ENCODE measurements at regions not wholly inside any gene's neighbourhood (a gene's known extent, or its start where the extent isn't known, plus 50 kb on each side); places are given as distances from the start of the nearest gene placed in this dataset.

DNA sequence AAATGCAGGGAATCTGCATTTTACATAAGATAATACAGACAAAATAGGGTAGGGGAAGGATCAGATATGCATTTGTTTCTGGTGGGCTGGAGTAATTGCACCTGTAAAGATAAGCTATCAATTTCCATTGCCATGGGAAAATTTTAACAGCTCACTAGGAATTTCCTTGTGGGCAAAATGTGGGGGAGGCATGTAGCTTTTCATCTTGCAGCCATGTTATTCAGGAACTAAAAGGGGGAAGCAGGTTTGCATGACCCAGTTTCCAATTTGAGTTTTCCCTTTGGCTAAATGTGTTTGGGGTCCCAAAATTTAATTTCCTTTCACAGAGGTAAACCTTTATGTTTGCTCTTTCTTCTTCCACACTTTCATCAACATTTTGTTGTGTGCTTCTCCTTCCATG, 624.4 kb downstream of the NYAP2 start:
- Histone ChIP-seq H3K27me3 (no peaks in the 10 kb centered on the region), H3K4me1 (no peaks in the 10 kb centered on the region), H3K27ac (no peak overlapping the region), H3K9me3 (no peaks in the 10 kb centered on the region), H3K36me3 (no peaks in the 10 kb centered on the region), H3K4me3 (no peak overlapping the region)
- intact Hi-C loops (cut with DNase I; ENCODE audit: low total_unique reads): no loop called here
- TF ChIP-seq, protein P1, sequence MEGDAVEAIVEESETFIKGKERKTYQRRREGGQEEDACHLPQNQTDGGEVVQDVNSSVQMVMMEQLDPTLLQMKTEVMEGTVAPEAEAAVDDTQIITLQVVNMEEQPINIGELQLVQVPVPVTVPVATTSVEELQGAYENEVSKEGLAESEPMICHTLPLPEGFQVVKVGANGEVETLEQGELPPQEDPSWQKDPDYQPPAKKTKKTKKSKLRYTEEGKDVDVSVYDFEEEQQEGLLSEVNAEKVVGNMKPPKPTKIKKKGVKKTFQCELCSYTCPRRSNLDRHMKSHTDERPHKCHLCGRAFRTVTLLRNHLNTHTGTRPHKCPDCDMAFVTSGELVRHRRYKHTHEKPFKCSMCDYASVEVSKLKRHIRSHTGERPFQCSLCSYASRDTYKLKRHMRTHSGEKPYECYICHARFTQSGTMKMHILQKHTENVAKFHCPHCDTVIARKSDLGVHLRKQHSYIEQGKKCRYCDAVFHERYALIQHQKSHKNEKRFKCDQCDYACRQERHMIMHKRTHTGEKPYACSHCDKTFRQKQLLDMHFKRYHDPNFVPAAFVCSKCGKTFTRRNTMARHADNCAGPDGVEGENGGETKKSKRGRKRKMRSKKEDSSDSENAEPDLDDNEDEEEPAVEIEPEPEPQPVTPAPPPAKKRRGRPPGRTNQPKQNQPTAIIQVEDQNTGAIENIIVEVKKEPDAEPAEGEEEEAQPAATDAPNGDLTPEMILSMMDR (IDR thresholded peaks at IDR 0.05): no peak
- DNase-seq: no peak

DNA sequence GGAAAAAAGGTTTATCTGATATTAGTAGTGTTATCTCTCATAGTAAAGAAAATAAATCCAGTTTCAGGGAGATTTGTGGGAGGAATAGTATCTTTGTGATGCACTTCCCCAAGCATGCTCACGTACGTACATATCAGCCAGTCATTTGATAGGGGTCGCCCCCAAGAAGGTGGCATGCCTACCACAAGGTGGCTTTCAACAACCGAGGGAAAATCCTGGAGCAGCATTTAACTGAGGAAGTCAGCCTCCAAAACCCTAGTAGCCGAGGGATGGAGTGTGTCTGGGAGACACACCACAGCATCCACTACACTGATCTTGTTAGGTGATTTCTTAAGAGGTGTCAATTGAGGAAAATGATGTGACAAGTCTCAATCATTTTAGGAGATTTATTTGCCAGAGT, 623.9 kb downstream of the NYAP2 start:
- no peaks in the 10 kb centered on the region for H3K27me3 ChIP-seq
- H3K27ac ChIP-seq: no peak overlapping the region
- no peak overlapping the region for H3K4me3 ChIP-seq
- H3K36me3 ChIP-seq: no peaks in the 10 kb centered on the region
- TF ChIP-seq, protein P1 (IDR thresholded peaks at IDR 0.05): no peak
- H3K9me3 ChIP-seq: no peaks in the 10 kb centered on the region
- no peak for DNase-seq
- intact Hi-C loops (cut with DNase I; ENCODE audit: low total_unique reads): no loop called here
- H3K4me1 ChIP-seq: no peaks in the 10 kb centered on the region

DNA sequence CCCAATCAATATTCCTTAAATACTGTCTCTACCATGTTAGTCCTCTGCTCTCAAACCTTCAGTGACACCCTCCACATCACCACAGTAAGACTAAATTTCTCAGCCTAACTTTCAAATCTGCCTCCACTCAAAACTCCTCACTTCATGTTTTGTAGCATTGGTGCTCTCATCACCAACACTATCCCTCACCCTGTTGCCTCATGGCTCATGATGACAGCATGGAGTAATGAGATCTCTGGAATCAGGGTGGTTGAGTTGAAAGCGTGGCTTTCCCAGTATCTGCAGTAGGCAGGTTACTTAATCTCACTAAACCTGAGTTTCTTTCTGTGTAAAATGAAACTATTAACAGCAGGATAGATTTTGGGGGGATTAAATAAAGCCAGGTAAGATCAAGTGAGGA, 621.4 kb downstream of the NYAP2 start:
- TF ChIP-seq, protein P1 (IDR thresholded peaks at IDR 0.05): no peak
- intact Hi-C loops (cut with DNase I; ENCODE audit: low total_unique reads): no loop called here
- H3K27me3 ChIP-seq: no peaks in the 10 kb centered on the region
- no peak overlapping the region for H3K27ac ChIP-seq
- H3K36me3 ChIP-seq: no peaks in the 10 kb centered on the region
- H3K4me1 ChIP-seq: no peaks in the 10 kb centered on the region
- no peak for DNase-seq
- no peaks in the 10 kb centered on the region for H3K9me3 ChIP-seq
- H3K4me3 ChIP-seq: no peak overlapping the region

DNA sequence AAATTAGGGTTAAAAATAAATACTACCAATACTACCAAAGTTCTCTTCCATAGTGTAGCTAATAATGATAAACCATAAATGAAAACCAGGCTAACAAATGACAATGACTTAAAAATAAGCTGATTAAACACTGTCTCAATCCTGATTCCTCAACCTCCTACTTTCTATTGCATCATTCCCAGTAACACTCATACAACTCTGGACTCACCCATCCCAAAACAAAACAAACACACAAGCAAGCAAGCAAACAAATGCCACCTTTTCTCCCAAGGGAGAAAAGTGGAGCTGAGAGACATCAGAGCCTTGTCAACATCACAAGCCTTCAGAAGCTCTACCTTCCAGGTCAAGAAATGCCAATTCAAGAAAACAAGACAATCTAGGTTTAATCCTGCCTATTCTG, 620.7 kb downstream of the NYAP2 start:
- no peaks in the 10 kb centered on the region for H3K36me3 ChIP-seq
- intact Hi-C loops (cut with DNase I; ENCODE audit: low total_unique reads): no loop called here
- no peaks in the 10 kb centered on the region for H3K27me3 ChIP-seq
- no peak overlapping the region for H3K4me3 ChIP-seq
- no peak for DNase-seq
- no peak overlapping the region for H3K27ac ChIP-seq
- H3K9me3 ChIP-seq: no peaks in the 10 kb centered on the region
- H3K4me1 ChIP-seq: no peaks in the 10 kb centered on the region
- TF ChIP-seq, protein P1 (IDR thresholded peaks at IDR 0.05): no peak

DNA sequence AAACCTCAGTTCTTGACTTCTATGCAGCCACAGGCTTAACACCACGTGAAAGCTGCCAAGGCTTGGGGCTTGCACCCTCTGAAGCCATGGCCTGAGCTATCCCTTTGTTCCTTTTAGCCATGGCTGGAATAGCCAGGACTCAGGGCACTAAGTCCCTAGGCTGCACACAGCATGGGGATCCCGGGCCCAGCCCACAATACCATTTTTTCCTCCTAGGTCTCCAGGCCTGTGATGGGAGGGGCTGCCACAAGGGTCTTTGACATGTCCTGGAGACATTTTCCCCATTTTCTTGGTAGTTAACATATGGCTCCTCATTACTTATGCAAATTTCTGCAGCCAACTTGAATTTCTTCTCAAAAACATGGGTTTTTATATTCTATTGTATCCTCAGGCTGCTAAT, 619.1 kb downstream of the NYAP2 start:
- Histone ChIP-seq H3K27ac (no peak overlapping the region), H3K4me3 (no peak overlapping the region), H3K27me3 (no peaks in the 10 kb centered on the region), H3K9me3 (no peaks in the 10 kb centered on the region), H3K36me3 (no peaks in the 10 kb centered on the region), H3K4me1 (no peaks in the 10 kb centered on the region)
- no peak for DNase-seq
- TF ChIP-seq, protein P1 (IDR thresholded peaks at IDR 0.05): no peak
- intact Hi-C loops (cut with DNase I; ENCODE audit: low total_unique reads): no loop called here

DNA sequence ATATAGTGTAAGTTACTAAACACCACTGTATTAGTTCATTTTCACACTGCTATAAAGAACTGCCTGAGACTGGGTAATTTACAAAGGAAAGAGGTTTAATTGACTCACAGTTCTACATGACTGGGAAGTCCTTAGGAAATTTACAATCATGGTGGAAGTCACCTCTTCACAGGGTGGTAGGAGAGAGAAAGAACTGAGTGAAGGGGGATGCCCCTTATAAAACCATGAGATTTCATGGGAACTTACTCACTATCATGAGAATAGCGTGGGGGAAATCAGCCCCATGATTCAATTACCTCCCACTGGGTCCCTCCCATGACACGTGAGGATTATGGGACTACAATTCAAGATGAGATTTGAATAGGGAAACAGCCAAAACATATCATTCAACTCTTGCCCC, 618.0 kb downstream of the NYAP2 start:
- intact Hi-C loops (cut with DNase I; ENCODE audit: low total_unique reads): no loop called here
- Histone ChIP-seq H3K27ac (no peak overlapping the region), H3K36me3 (no peaks in the 10 kb centered on the region), H3K4me3 (no peak overlapping the region), H3K27me3 (no peaks in the 10 kb centered on the region), H3K4me1 (no peaks in the 10 kb centered on the region), H3K9me3 (no peaks in the 10 kb centered on the region)
- TF ChIP-seq, protein P1 (IDR thresholded peaks at IDR 0.05): no peak
- DNase-seq: no peak
